HG03439 (cell line): ENCODE measurements at regions not wholly inside any gene's neighbourhood (a gene's known extent, or its start where the extent isn't known, plus 50 kb on each side); places are given as distances from the start of the nearest gene placed in this dataset.

Experiments used
- ATAC-seq: cut with Tn5 transposase; IDR thresholded peaks from one replicate; pipeline ENCODE4 v1.9.1; 2021; ENCODE audit warnings: mild to moderate bottlenecking, moderate library complexity; ENCODE audit not compliant: unreplicated experiment

- no peak for ATAC-seq
Measured at GRCh38 chr2:2856723-2857415, 520.7 kb downstream of the EIPR1 start.

GRCh38 chr2:2855297-2855696 is 522.3 kb downstream of the EIPR1 start:
- no peak for ATAC-seq

- no peak for ATAC-seq
Measured at GRCh38 chr2:2853346-2853745, 522.3 kb upstream of the MYT1L start.

GRCh38 chr2:2851806-2852777 is 521.0 kb upstream of the MYT1L start:
- no peak for ATAC-seq

- ATAC-seq: no peak
Measured at GRCh38 chr2:2851316-2851715, 520.2 kb upstream of the MYT1L start.

GRCh38 chr2:2850859-2851258 is 519.8 kb upstream of the MYT1L start:
- ATAC-seq: no peak

GRCh38 chr2:2850218-2850755 is 519.2 kb upstream of the MYT1L start:
- no peak for ATAC-seq

- ATAC-seq: no peak
Measured at GRCh38 chr2:2849464-2850217, 518.6 kb upstream of the MYT1L start.

- no peak for ATAC-seq
Measured at GRCh38 chr2:2848621-2849333, 517.7 kb upstream of the MYT1L start.

GRCh38 chr2:2848198-2848597 is 517.1 kb upstream of the MYT1L start:
- no peak for ATAC-seq

GRCh38 chr2:2847209-2847676 is 516.2 kb upstream of the MYT1L start:
- no peak for ATAC-seq

- ATAC-seq: no peak
Measured at GRCh38 chr2:2846332-2847208, 515.5 kb upstream of the MYT1L start.

GRCh38 chr2:2845806-2846315 is 514.8 kb upstream of the MYT1L start:
- no peak for ATAC-seq

- ATAC-seq: no peak
Measured at GRCh38 chr2:2845267-2845666, 514.2 kb upstream of the MYT1L start.

GRCh38 chr2:2843969-2844548 is 513.0 kb upstream of the MYT1L start:
- ATAC-seq: no peak

GRCh38 chr2:2842466-2842865 is 511.4 kb upstream of the MYT1L start:
- no peak for ATAC-seq

GRCh38 chr2:2840681-2841300 is 509.7 kb upstream of the MYT1L start:
- ATAC-seq: no peak

GRCh38 chr2:2839782-2840531 is 508.9 kb upstream of the MYT1L start:
- no peak for ATAC-seq
